Parathyroid adenoma (tissue), 2 donors: ENCODE measurements at regions not wholly inside any gene's neighbourhood (a gene's known extent, or its start where the extent isn't known, plus 50 kb on each side); places are given as distances from the start of the nearest gene placed in this dataset.
"Not testable (repeated sequence)": the region's sequence is repeated elsewhere in the genome, so short reads cannot be mapped to it uniquely, and the experiment has no call there.

Source experiments
- H2AFZ ChIP-seq: fragments of 300-600 bp; sonication (generic); one replicate; pipeline ENCODE4 v1.7.0; 2017; ENCODE audit warnings: antibody characterized with exemption, mild to moderate bottlenecking
- H3K27ac ChIP-seq: fragments of 300-600 bp; sonication (generic); one replicate; pipeline ENCODE4 v1.7.0; 2017
- H3K27me3 ChIP-seq: fragments of 300-600 bp; sonication (generic); one replicate; pipeline ENCODE4 v1.7.0; 2017; ENCODE audit warnings: low read length; ENCODE audit not compliant: control insufficient read depth, insufficient read depth
- H3K36me3 ChIP-seq: fragments of 300-600 bp; sonication (generic); one replicate; pipeline ENCODE4 v1.7.0; 2017; ENCODE audit warnings: low read length; ENCODE audit not compliant: control insufficient read depth, insufficient read depth
- H3K4me1 ChIP-seq: fragments of 300-600 bp; sonication (generic); one replicate; pipeline ENCODE4 v1.7.0; 2017; ENCODE audit warnings: control low read depth
- H3K4me2 ChIP-seq: fragments of 300-600 bp; sonication (generic); one replicate; pipeline ENCODE4 v1.7.0; 2017; ENCODE audit warnings: low read length
- H3K4me3 ChIP-seq: fragments of 300-600 bp; sonication (generic); one replicate; pipeline ENCODE4 v1.7.0; 2017; ENCODE audit warnings: low read depth, low read length
- H3K79me2 ChIP-seq: fragments of 300-600 bp; sonication (generic); one replicate; pipeline ENCODE4 v1.7.0; 2017; ENCODE audit warnings: control low read depth
- H3K9ac ChIP-seq: fragments of 300-600 bp; sonication (generic); one replicate; pipeline ENCODE4 v1.7.0; 2017; ENCODE audit warnings: mild to moderate bottlenecking
- H3K9me3 ChIP-seq: fragments of 300-600 bp; sonication (generic); one replicate; pipeline ENCODE4 v1.7.0; 2017; ENCODE audit warnings: low read length; ENCODE audit not compliant: control insufficient read depth
- CTCF ChIP-seq: fragments of 300-600 bp; sonication (generic); IDR thresholded peaks from one replicate; pipeline ENCODE4 v1.7.0; 2017; ENCODE audit warnings: antibody characterized with exemption, mild to moderate bottlenecking
- donor health status: primary hyperparathyroidism.

DNA sequence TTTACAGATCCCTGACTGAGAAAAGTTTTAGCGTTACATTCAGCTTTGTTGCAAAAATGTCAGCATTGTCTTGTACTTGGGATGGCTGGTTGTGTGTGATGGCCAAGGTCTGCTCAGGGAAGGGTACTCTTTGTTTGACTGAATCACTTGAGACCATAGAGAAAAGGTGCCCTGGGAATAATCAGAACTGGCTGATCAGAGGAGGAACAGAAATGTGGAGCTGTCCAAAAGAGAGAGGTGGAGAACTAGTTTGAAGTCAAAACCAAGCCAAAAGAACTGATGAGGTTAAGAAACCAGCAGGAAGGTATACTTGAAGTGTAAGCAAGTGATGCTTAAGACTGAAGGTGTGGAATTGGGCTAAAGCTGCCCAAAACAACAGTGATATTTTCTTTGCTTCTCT, 107.6 kb upstream of the LYPLAL1 start:
- Histone ChIP-seq H2AFZ (no peak overlapping the region), H3K27me3 (no peaks in the 10 kb centered on the region), H3K9ac (no peak overlapping the region), H3K4me2 (no peak overlapping the region), H3K4me3 (no peak overlapping the region), H3K36me3 (no peaks in the 10 kb centered on the region), H3K27ac (no peak overlapping the region), H3K79me2 (no peaks in the 10 kb centered on the region), H3K9me3 (no peaks in the 10 kb centered on the region), H3K4me1 (no peaks in the 10 kb centered on the region)
- TF ChIP-seq CTCF: no peak

GRCh38 chr1:219066631-219067349, 106.9 kb upstream of the LYPLAL1 start:
- Histone ChIP-seq H3K9ac (no peak overlapping the region), H3K27me3 (no peaks in the 10 kb centered on the region), H3K79me2 (no peaks in the 10 kb centered on the region), H3K4me2 (no peak overlapping the region), H2AFZ (no peak overlapping the region), H3K4me3 (no peak overlapping the region), H3K9me3 (no peaks in the 10 kb centered on the region), H3K4me1 (no peaks in the 10 kb centered on the region), H3K36me3 (no peaks in the 10 kb centered on the region), H3K27ac (no peak overlapping the region)
- peak; percentile 8 for TF ChIP-seq CTCF

- H3K4me3 ChIP-seq: no peak overlapping the region
- H3K27ac ChIP-seq: no peak overlapping the region
- H3K79me2 ChIP-seq: no peaks in the 10 kb centered on the region
- H3K36me3 ChIP-seq: no peaks in the 10 kb centered on the region
- no peak overlapping the region for H3K9ac ChIP-seq
- no peak for TF ChIP-seq CTCF
- no peaks in the 10 kb centered on the region for H3K9me3 ChIP-seq
- no peaks in the 10 kb centered on the region for H3K4me1 ChIP-seq
- no peak overlapping the region for H2AFZ ChIP-seq
- H3K4me2 ChIP-seq: no peak overlapping the region
- H3K27me3 ChIP-seq: no peaks in the 10 kb centered on the region
These were observed 106.3 kb upstream of the LYPLAL1 start for GRCh38 chr1:219067350-219067712.

- H3K9ac ChIP-seq, H3K27me3 ChIP-seq, H3K4me3 ChIP-seq, H3K36me3 ChIP-seq, H3K27ac ChIP-seq, H3K4me2 ChIP-seq, H3K79me2 ChIP-seq, H3K4me1 ChIP-seq, H2AFZ ChIP-seq, H3K9me3 ChIP-seq: not testable (repeated sequence)
These were observed 103.3 kb upstream of the LYPLAL1 start for GRCh38 chr1:219070395-219070794.

DNA sequence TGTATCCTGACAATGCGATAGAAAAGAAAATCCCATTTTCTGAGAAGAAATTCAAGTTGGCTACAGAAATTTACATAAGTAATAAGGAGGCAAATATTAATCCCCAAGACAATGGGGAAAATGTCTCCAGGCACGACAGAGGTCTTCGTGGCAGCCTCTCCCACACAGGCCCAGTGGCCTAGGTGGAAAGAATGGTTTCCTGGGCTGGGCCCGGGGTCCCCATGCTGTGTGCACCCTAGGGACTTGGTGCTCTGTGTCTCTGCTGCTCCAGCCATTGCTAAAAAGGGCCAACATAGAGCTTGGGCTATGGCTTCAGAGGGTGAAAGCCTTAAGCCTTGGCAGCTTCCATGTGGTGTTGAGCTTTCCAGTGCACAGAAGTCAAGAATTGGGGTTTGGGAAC, 102.5 kb upstream of the LYPLAL1 start:
- Histone ChIP-seq H3K4me1 (no peaks in the 10 kb centered on the region), H3K4me3 (no peak overlapping the region), H3K79me2 (no peaks in the 10 kb centered on the region), H2AFZ (no peak overlapping the region), H3K27ac (no peak overlapping the region), H3K36me3 (no peaks in the 10 kb centered on the region), H3K9me3 (no peaks in the 10 kb centered on the region), H3K4me2 (no peak overlapping the region), H3K27me3 (no peaks in the 10 kb centered on the region), H3K9ac (no peak overlapping the region)
- no peak for TF ChIP-seq CTCF
